ENCODE measurements at regions not wholly inside any gene's neighbourhood (a gene's known extent, or its start where the extent isn't known, plus 50 kb on each side); places are given as distances from the start of the nearest gene placed in this dataset.

GRCh38 chrX:142060191-142060590 lies 144.9 kb downstream of the MAGEC2 start:
- TF ChIP-seq CTCF (IDR thresholded peaks at IDR 0.05; ENCODE audit: low read depth, low read length) (no peak), POLR2A (IDR thresholded peaks at IDR 0.05; ENCODE audit: extremely low read depth, insufficient read length) (no peak)
